ENCODE measurements at regions not wholly inside any gene's neighbourhood (a gene's known extent, or its start where the extent isn't known, plus 50 kb on each side); places are given as distances from the start of the nearest gene placed in this dataset.

- DNase-seq (ENCODE audit: low read depth, low spot score) (no peak), FAIRE-seq (no peak)
- no peaks in the 10 kb centered on the region for H3K27me3 ChIP-seq (ENCODE audit: control insufficient read depth, extremely low read depth, insufficient read depth, low read length)
- H3K27ac ChIP-seq (ENCODE audit: control insufficient read depth, insufficient read depth, low read length), result no peak overlapping the region
- no peaks in the 10 kb centered on the region for H4K20me1 ChIP-seq (ENCODE audit: control insufficient read depth, extremely low read depth, insufficient read depth, low read length)
- no peaks in the 10 kb centered on the region for H3K4me1 ChIP-seq (ENCODE audit: control insufficient read depth, extremely low read depth, insufficient read depth, low read length)
- H3K4me2 ChIP-seq (ENCODE audit: control insufficient read depth, extremely low read depth, insufficient read depth, low read depth, low read length), result no peak overlapping the region
- no peaks in the 10 kb centered on the region for H3K9me1 ChIP-seq (ENCODE audit: control insufficient read depth, extremely low read depth, insufficient read depth, low read length)
- H2AFZ ChIP-seq (ENCODE audit: control insufficient read depth, low read length), result no peak overlapping the region
- TF ChIP-seq EZH2 (IDR thresholded peaks at IDR 0.05; ENCODE audit: low read length), result no peak
- H3K79me2 ChIP-seq (ENCODE audit: control insufficient read depth, insufficient read depth, low read length), result no peaks in the 10 kb centered on the region
- no peaks in the 10 kb centered on the region for H3K36me3 ChIP-seq (ENCODE audit: control insufficient read depth in 2 of 2, extremely low read depth in 1 of 2, insufficient read depth in 2 of 2, low read length in 2 of 2)
- H3K9me3 ChIP-seq (ENCODE audit: control insufficient read depth, low read depth, low read length), result no peaks in the 10 kb centered on the region
- H3K4me3 ChIP-seq (ENCODE audit: control insufficient read depth in 2 of 3, extremely low read depth in 1 of 3, insufficient read depth in 2 of 3, low read depth in 1 of 3, low read length in 3 of 3), result no peak overlapping the region
- no peak overlapping the region for H3K9ac ChIP-seq (ENCODE audit: control insufficient read depth, extremely low read depth, insufficient read depth, low read length)
- dilution Hi-C loops (cut with MboI; ENCODE audit: extremely low pct_ligation_motif_present, low sequenced_read_pairs), result no loop called here
These were observed 357.7 kb downstream of the MFSD1 start for GRCh38 chr3:159159546-159159945.

- H3K4me3 ChIP-seq (ENCODE audit: control insufficient read depth in 2 of 3, extremely low read depth in 1 of 3, insufficient read depth in 2 of 3, low read depth in 1 of 3, low read length in 3 of 3), result no peak overlapping the region
- no peaks in the 10 kb centered on the region for H3K36me3 ChIP-seq (ENCODE audit: control insufficient read depth in 2 of 2, extremely low read depth in 1 of 2, insufficient read depth in 2 of 2, low read length in 2 of 2)
- no peaks in the 10 kb centered on the region for H4K20me1 ChIP-seq (ENCODE audit: control insufficient read depth, extremely low read depth, insufficient read depth, low read length)
- H3K27me3 ChIP-seq (ENCODE audit: control insufficient read depth, extremely low read depth, insufficient read depth, low read length), result no peaks in the 10 kb centered on the region
- H3K9me1 ChIP-seq (ENCODE audit: control insufficient read depth, extremely low read depth, insufficient read depth, low read length), result no peaks in the 10 kb centered on the region
- DNase-seq (ENCODE audit: low read depth, low spot score) (no peak), FAIRE-seq (no peak)
- no peak overlapping the region for H3K9ac ChIP-seq (ENCODE audit: control insufficient read depth, extremely low read depth, insufficient read depth, low read length)
- no peak overlapping the region for H3K4me2 ChIP-seq (ENCODE audit: control insufficient read depth, extremely low read depth, insufficient read depth, low read depth, low read length)
- no peak overlapping the region for H2AFZ ChIP-seq (ENCODE audit: control insufficient read depth, low read length)
- no peak overlapping the region for H3K27ac ChIP-seq (ENCODE audit: control insufficient read depth, insufficient read depth, low read length)
- no peaks in the 10 kb centered on the region for H3K4me1 ChIP-seq (ENCODE audit: control insufficient read depth, extremely low read depth, insufficient read depth, low read length)
- no peak for TF ChIP-seq CTCF (optimal IDR thresholded peaks at IDR 0.05 in 1 of 3, IDR thresholded peaks at IDR 0.05 in 1 of 3, conservative IDR thresholded peaks at IDR 0.05 in 1 of 3; ENCODE audit: extremely low read depth in 1 of 3, insufficient read depth in 2 of 3, low read length in 3 of 3)
- no peak for TF ChIP-seq EZH2 (IDR thresholded peaks at IDR 0.05; ENCODE audit: low read length)
- dilution Hi-C loops (cut with MboI; ENCODE audit: extremely low pct_ligation_motif_present, low sequenced_read_pairs), result no loop called here
- no peaks in the 10 kb centered on the region for H3K79me2 ChIP-seq (ENCODE audit: control insufficient read depth, insufficient read depth, low read length)
- no peaks in the 10 kb centered on the region for H3K9me3 ChIP-seq (ENCODE audit: control insufficient read depth, low read depth, low read length)
These were observed 361.8 kb downstream of the MFSD1 start for GRCh38 chr3:159163656-159164055.

- TF ChIP-seq EZH2 (IDR thresholded peaks at IDR 0.05; ENCODE audit: low read length) (no peak), CTCF (optimal IDR thresholded peaks at IDR 0.05 in 1 of 3, IDR thresholded peaks at IDR 0.05 in 1 of 3, conservative IDR thresholded peaks at IDR 0.05 in 1 of 3; ENCODE audit: extremely low read depth in 1 of 3, insufficient read depth in 2 of 3, low read length in 3 of 3) (no peak)
- H2AFZ ChIP-seq (ENCODE audit: control insufficient read depth, low read length), result no peak overlapping the region
- FAIRE-seq (no peak), DNase-seq (ENCODE audit: low read depth, low spot score) (no peak)
- H3K4me1 ChIP-seq (ENCODE audit: control insufficient read depth, extremely low read depth, insufficient read depth, low read length), result no peaks in the 10 kb centered on the region
- H3K27ac ChIP-seq (ENCODE audit: control insufficient read depth, insufficient read depth, low read length), result no peak overlapping the region
- H3K79me2 ChIP-seq (ENCODE audit: control insufficient read depth, insufficient read depth, low read length), result no peaks in the 10 kb centered on the region
- no peaks in the 10 kb centered on the region for H3K9me1 ChIP-seq (ENCODE audit: control insufficient read depth, extremely low read depth, insufficient read depth, low read length)
- no peaks in the 10 kb centered on the region for H3K9me3 ChIP-seq (ENCODE audit: control insufficient read depth, low read depth, low read length)
- no peak overlapping the region for H3K4me3 ChIP-seq (ENCODE audit: control insufficient read depth in 2 of 3, extremely low read depth in 1 of 3, insufficient read depth in 2 of 3, low read depth in 1 of 3, low read length in 3 of 3)
- no peaks in the 10 kb centered on the region for H3K27me3 ChIP-seq (ENCODE audit: control insufficient read depth, extremely low read depth, insufficient read depth, low read length)
- H3K9ac ChIP-seq (ENCODE audit: control insufficient read depth, extremely low read depth, insufficient read depth, low read length), result no peak overlapping the region
- no peaks in the 10 kb centered on the region for H4K20me1 ChIP-seq (ENCODE audit: control insufficient read depth, extremely low read depth, insufficient read depth, low read length)
- dilution Hi-C loops (cut with MboI; ENCODE audit: extremely low pct_ligation_motif_present, low sequenced_read_pairs), result no loop called here
- H3K36me3 ChIP-seq (ENCODE audit: control insufficient read depth in 2 of 2, extremely low read depth in 1 of 2, insufficient read depth in 2 of 2, low read length in 2 of 2), result no peaks in the 10 kb centered on the region
- H3K4me2 ChIP-seq (ENCODE audit: control insufficient read depth, extremely low read depth, insufficient read depth, low read depth, low read length), result no peak overlapping the region
These were observed 364.1 kb downstream of the MFSD1 start for GRCh38 chr3:159165961-159166360.
